Panc1 (cell line): ENCODE measurements at regions not wholly inside any gene's neighbourhood (a gene's known extent, or its start where the extent isn't known, plus 50 kb on each side); places are given as distances from the start of the nearest gene placed in this dataset.

ENCODE experiments used
- ATAC-seq: fragments of 200-7000 bp; cut with Tn5 transposase; 2 replicates; pipeline ENCODE4 v1.9.1; 2020; ENCODE audit warnings: mild to moderate bottlenecking, moderate library complexity
- BruUV-seq: library from RNA; stranded (reverse); fragments of 400-500 nt; replicated peaks from 2 replicates; lab custom pipeline; 2021; lab: Mats Ljungman, UMichigan
- CTCF ChIA-PET: fragments of 300-600 bp; sonication (Branson Sonifier 250); formaldehyde crosslinking; loops from one replicate; lab custom pipeline; 2022; ENCODE audit warnings: antibody characterized with exemption; lab: Charles Lee
- POLR2A ChIA-PET: fragments of 300-600 bp; sonication (Branson Sonifier 250); formaldehyde crosslinking; loops from one replicate; lab custom pipeline; 2022; ENCODE audit warnings: antibody characterized with exemption; lab: Charles Lee
- DNase-seq: peaks from one replicate; pipeline ENCODE4 v3.0.0-alpha.2; 2010; ENCODE audit warnings: low read depth, low spot score
- H3K27ac ChIP-seq: 2 replicates; pipeline ENCODE4 v1.5.1; 2011; ENCODE audit warnings: mild to moderate bottlenecking, low read length, inconsistent platforms
- H3K27me3 ChIP-seq: fragments of 200-500 bp; sonication (Bioruptor generic); 2 replicates; pipeline ENCODE4 v1.6.0; 2014; ENCODE audit warnings: low read length, inconsistent platforms; ENCODE audit not compliant: control insufficient read depth, insufficient read depth
- H3K36me3 ChIP-seq: fragments of 200-500 bp; sonication (Bioruptor generic); 2 replicates; pipeline ENCODE4 v1.5.1; 2014; ENCODE audit warnings: inconsistent platforms, mild to moderate bottlenecking, low read length, moderate library complexity; ENCODE audit not compliant: control insufficient read depth, insufficient read depth
- H3K4me1 ChIP-seq: 2 replicates; pipeline ENCODE4 v1.5.1; 2011; ENCODE audit warnings: inconsistent platforms, mild to moderate bottlenecking, low read length, moderate library complexity; ENCODE audit not compliant: control insufficient read depth, insufficient read depth
- H3K4me3 ChIP-seq, 2 experiments: 2 replicates each; pipeline ENCODE4 v1.5.1; 2011 to 2012; ENCODE audit warnings: low read depth in 2 of 2, low read length in 2 of 2, mild to moderate bottlenecking in 2 of 2, inconsistent platforms in 1 of 2, moderate library complexity in 1 of 2
- H3K9me3 ChIP-seq: fragments of 200-500 bp; sonication (Bioruptor generic); 2 replicates; pipeline ENCODE4 v1.5.1; 2014; ENCODE audit warnings: low read depth, mild to moderate bottlenecking, inconsistent platforms, low read length, moderate library complexity; ENCODE audit not compliant: control insufficient read depth, insufficient read depth
- POLR2AphosphoS5 ChIP-seq: IDR thresholded peaks from 2 replicates; pipeline ENCODE4 v1.6.1; 2012; ENCODE audit warnings: mild to moderate bottlenecking, low read depth, low read length, moderate library complexity
- SIN3A ChIP-seq: IDR thresholded peaks from 2 replicates; pipeline ENCODE4 v1.6.1; 2012; ENCODE audit warnings: low read depth, mild to moderate bottlenecking, low read length, moderate library complexity, borderline replicate concordance; ENCODE audit not compliant: insufficient read depth
- TCF7L2 ChIP-seq: IDR thresholded peaks from 2 replicates; pipeline ENCODE4 v1.6.1; 2011; ENCODE audit warnings: mild to moderate bottlenecking, low read depth, low read length, inconsistent platforms
- in situ Hi-C: cut with HindIII; loops from 2 replicates; pipeline ENCODE4 v1.10.0; 2016; ENCODE audit warnings: low sequenced_read_pairs, low pct_unique_long_range_greater_than_20kb
- intact Hi-C: fragments of 100-400 bp; cut with micrococcal nuclease; formaldehyde crosslinking; loops from one replicate; pipeline ENCODE4 v1.10.0; 2022; ENCODE audit not compliant: unreplicated experiment
- TF ChIP-seq, protein P1 (sequence below), 2 experiments: IDR thresholded peaks; 2 replicates each; pipeline ENCODE4 v1.6.1; 2011 to 2012; ENCODE audit warnings: low read depth in 2 of 2, control low read depth in 1 of 2, low read length in 1 of 2, mild to moderate bottlenecking in 1 of 2, moderate library complexity in 1 of 2; ENCODE audit not compliant: insufficient read depth in 1 of 2
- TF ChIP-seq, protein P2 (sequence below): fragments of 450-650 bp; IDR thresholded peaks from 2 replicates; pipeline ENCODE4 v1.5.1; 2017; ENCODE audit warnings: mild to moderate bottlenecking

DNA sequence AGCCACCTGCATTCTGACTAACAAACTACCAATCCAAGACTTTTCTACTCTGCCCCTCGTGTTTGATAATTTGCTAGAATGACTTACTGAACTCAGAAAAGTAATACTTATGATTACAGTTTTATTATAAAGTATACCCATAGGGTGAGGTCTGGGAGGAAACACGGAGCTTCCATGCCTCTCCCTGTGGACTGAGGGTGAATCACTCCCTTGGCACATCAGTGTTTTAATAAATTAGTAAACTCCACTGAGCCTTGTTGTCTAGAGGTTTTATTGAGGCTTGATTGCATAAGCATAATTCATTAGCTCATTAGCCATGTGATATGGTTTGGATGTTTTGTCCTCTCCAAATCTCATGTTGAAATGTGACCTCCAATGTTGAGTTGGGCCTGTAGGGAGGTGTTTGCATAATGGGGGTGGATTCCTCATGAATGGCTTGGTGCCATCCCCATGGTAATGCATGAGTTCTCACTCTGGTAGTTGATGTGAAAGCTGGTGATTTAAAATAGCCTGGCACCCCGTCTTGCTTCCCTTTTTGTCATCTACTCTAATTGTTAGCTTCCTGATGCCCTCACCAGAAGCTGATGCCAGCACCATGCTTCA is 233.6 kb upstream of the TRPC7 start:
- ATAC-seq = no peak
- in situ Hi-C loops = no loop called here
- DNase-seq = no peak
- Histone ChIP-seq H3K9me3 (no peaks in the 10 kb centered on the region), H3K27ac (no peak overlapping the region), H3K4me1 (no peaks in the 10 kb centered on the region), H3K36me3 (no peaks in the 10 kb centered on the region), H3K4me3 (no peak overlapping the region), H3K27me3 (no peaks in the 10 kb centered on the region)
- no TSS peak for BruUV-seq
- intact Hi-C loops = no loop called here
- TF ChIP-seq, protein P1, sequence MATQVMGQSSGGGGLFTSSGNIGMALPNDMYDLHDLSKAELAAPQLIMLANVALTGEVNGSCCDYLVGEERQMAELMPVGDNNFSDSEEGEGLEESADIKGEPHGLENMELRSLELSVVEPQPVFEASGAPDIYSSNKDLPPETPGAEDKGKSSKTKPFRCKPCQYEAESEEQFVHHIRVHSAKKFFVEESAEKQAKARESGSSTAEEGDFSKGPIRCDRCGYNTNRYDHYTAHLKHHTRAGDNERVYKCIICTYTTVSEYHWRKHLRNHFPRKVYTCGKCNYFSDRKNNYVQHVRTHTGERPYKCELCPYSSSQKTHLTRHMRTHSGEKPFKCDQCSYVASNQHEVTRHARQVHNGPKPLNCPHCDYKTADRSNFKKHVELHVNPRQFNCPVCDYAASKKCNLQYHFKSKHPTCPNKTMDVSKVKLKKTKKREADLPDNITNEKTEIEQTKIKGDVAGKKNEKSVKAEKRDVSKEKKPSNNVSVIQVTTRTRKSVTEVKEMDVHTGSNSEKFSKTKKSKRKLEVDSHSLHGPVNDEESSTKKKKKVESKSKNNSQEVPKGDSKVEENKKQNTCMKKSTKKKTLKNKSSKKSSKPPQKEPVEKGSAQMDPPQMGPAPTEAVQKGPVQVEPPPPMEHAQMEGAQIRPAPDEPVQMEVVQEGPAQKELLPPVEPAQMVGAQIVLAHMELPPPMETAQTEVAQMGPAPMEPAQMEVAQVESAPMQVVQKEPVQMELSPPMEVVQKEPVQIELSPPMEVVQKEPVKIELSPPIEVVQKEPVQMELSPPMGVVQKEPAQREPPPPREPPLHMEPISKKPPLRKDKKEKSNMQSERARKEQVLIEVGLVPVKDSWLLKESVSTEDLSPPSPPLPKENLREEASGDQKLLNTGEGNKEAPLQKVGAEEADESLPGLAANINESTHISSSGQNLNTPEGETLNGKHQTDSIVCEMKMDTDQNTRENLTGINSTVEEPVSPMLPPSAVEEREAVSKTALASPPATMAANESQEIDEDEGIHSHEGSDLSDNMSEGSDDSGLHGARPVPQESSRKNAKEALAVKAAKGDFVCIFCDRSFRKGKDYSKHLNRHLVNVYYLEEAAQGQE (IDR thresholded peaks at IDR 0.05; ENCODE audit: insufficient read depth in 1 of 2, low read depth in 2 of 2, low read length in 1 of 2) = no peak
- TF ChIP-seq, protein P2, sequence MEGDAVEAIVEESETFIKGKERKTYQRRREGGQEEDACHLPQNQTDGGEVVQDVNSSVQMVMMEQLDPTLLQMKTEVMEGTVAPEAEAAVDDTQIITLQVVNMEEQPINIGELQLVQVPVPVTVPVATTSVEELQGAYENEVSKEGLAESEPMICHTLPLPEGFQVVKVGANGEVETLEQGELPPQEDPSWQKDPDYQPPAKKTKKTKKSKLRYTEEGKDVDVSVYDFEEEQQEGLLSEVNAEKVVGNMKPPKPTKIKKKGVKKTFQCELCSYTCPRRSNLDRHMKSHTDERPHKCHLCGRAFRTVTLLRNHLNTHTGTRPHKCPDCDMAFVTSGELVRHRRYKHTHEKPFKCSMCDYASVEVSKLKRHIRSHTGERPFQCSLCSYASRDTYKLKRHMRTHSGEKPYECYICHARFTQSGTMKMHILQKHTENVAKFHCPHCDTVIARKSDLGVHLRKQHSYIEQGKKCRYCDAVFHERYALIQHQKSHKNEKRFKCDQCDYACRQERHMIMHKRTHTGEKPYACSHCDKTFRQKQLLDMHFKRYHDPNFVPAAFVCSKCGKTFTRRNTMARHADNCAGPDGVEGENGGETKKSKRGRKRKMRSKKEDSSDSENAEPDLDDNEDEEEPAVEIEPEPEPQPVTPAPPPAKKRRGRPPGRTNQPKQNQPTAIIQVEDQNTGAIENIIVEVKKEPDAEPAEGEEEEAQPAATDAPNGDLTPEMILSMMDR = no peak
- TF ChIP-seq TCF7L2 (no peak), SIN3A (no peak), POLR2AphosphoS5 (no peak)
- CTCF ChIA-PET = no interaction called here
- POLR2A ChIA-PET = no interaction called here

DNA sequence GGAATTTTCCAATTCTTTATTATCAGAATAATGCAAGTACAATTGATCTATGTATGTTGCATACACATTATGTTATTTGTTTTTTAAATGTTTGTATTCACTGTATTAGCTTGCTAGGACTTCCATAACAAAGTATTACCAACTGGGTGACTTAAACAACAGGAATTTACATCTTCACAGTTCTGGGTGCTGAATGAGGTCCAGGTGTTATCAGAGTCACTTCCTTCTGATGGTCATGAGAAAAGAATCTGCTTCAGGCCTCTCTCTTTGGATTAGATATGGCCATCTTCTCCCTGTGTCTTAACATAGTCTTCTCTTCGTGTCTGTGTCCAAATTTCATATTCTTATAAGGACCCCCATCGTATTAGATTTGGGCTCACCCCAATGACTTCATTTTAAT is 229.1 kb upstream of the TRPC7 start:
- CTCF ChIA-PET = no interaction called here
- no TSS peak for BruUV-seq
- in situ Hi-C loops = no loop called here
- intact Hi-C loops = no loop called here
- Histone ChIP-seq H3K27ac (no peak overlapping the region), H3K36me3 (no peaks in the 10 kb centered on the region), H3K27me3 (no peaks in the 10 kb centered on the region), H3K4me1 (no peaks in the 10 kb centered on the region), H3K9me3 (no peaks in the 10 kb centered on the region), H3K4me3 (no peak overlapping the region)
- DNase-seq (no peak), ATAC-seq (no peak)
- TF ChIP-seq, protein P1 (IDR thresholded peaks at IDR 0.05; ENCODE audit: insufficient read depth in 1 of 2, low read depth in 2 of 2, low read length in 1 of 2) = no peak
- TF ChIP-seq TCF7L2 (no peak), SIN3A (no peak), POLR2AphosphoS5 (no peak)
- TF ChIP-seq, protein P2 = no peak
- POLR2A ChIA-PET = no interaction called here
